ENCODE measurements at regions not wholly inside any gene's neighbourhood (a gene's known extent, or its start where the extent isn't known, plus 50 kb on each side); places are given as distances from the start of the nearest gene placed in this dataset.

GRCh38 chr4:185938654-185939053 lies 126.7 kb upstream of the SORBS2 start:
- no peaks in the 10 kb centered on the region for H3K36me3 ChIP-seq
- H3K4me3 ChIP-seq = no peak overlapping the region
- no peaks in the 10 kb centered on the region for H3K27me3 ChIP-seq
- no peak for DNase-seq
- H3K9me3 ChIP-seq = no peaks in the 10 kb centered on the region

GRCh38 chr4:185941461-185941860 lies 127.5 kb upstream of the TLR3 start:
- Histone ChIP-seq H3K27me3 (no peaks in the 10 kb centered on the region), H3K36me3 (no peaks in the 10 kb centered on the region), H3K9me3 (no peaks in the 10 kb centered on the region), H3K4me3 (no peak overlapping the region)
- no peak for DNase-seq

GRCh38 chr4:185945252-185945651 lies 123.7 kb upstream of the TLR3 start:
- Histone ChIP-seq H3K9me3 (no peaks in the 10 kb centered on the region), H3K4me3 (no peak overlapping the region), H3K36me3 (no peaks in the 10 kb centered on the region), H3K27me3 (no peaks in the 10 kb centered on the region)
- DNase-seq = no peak

GRCh38 chr4:185945906-185946305 lies 123.0 kb upstream of the TLR3 start:
- Histone ChIP-seq H3K36me3 (no peaks in the 10 kb centered on the region), H3K9me3 (no peaks in the 10 kb centered on the region), H3K27me3 (no peaks in the 10 kb centered on the region), H3K4me3 (no peak overlapping the region)
- no peak for DNase-seq

- no peaks in the 10 kb centered on the region for H3K36me3 ChIP-seq
- H3K27me3 ChIP-seq = peaks cover 5% of the 10 kb centered on the region; the same call in 1 of the 2 replicates
- DNase-seq = no peak
- no peak overlapping the region for H3K4me3 ChIP-seq
- no peaks in the 10 kb centered on the region for H3K9me3 ChIP-seq
Measured at GRCh38 chr4:185950891-185951290, 118.1 kb upstream of the TLR3 start.

GRCh38 chr4:185955151-185955770 lies 113.7 kb upstream of the TLR3 start:
- H3K4me3 ChIP-seq = no peak overlapping the region
- no peaks in the 10 kb centered on the region for H3K9me3 ChIP-seq
- no peaks in the 10 kb centered on the region for H3K36me3 ChIP-seq
- peaks cover 6% of the 10 kb centered on the region; the same call in 1 of the 2 replicates for H3K27me3 ChIP-seq
- no peak for DNase-seq

GRCh38 chr4:185955826-185956543 lies 113.0 kb upstream of the TLR3 start:
- H3K27me3 ChIP-seq = peaks cover 6% of the 10 kb centered on the region; the same call in 1 of the 2 replicates
- no peaks in the 10 kb centered on the region for H3K36me3 ChIP-seq
- no peak for DNase-seq
- no peaks in the 10 kb centered on the region; the same call in 1 of the 2 replicates for H3K9me3 ChIP-seq
- no peak overlapping the region for H3K4me3 ChIP-seq

GRCh38 chr4:185956544-185956940 lies 112.4 kb upstream of the TLR3 start:
- no peak for DNase-seq
- Histone ChIP-seq H3K9me3 (no peaks in the 10 kb centered on the region; the same call in 1 of the 2 replicates), H3K4me3 (no peak overlapping the region), H3K36me3 (no peaks in the 10 kb centered on the region), H3K27me3 (peaks cover 6% of the 10 kb centered on the region; the same call in 1 of the 2 replicates)

- H3K9me3 ChIP-seq = no peaks in the 10 kb centered on the region; the same call in 1 of the 2 replicates
- no peaks in the 10 kb centered on the region for H3K36me3 ChIP-seq
- H3K4me3 ChIP-seq = no peak overlapping the region
- peaks cover 6% of the 10 kb centered on the region; the same call in 1 of the 2 replicates for H3K27me3 ChIP-seq
- no peak for DNase-seq
Measured at GRCh38 chr4:185958094-185958747, 110.7 kb upstream of the TLR3 start.

- no peak overlapping the region for H3K4me3 ChIP-seq
- no peaks in the 10 kb centered on the region for H3K27me3 ChIP-seq
- no peaks in the 10 kb centered on the region; the same call in 1 of the 2 replicates for H3K9me3 ChIP-seq
- no peak for DNase-seq
- no peaks in the 10 kb centered on the region for H3K36me3 ChIP-seq
Measured at GRCh38 chr4:185965426-185966384, 103.3 kb upstream of the TLR3 start.

- H3K9me3 ChIP-seq = no peaks in the 10 kb centered on the region
- no peak for DNase-seq
- H3K4me3 ChIP-seq = no peak overlapping the region
- no peaks in the 10 kb centered on the region for H3K27me3 ChIP-seq
- no peaks in the 10 kb centered on the region for H3K36me3 ChIP-seq
Measured at GRCh38 chr4:185966549-185966948, 102.4 kb upstream of the TLR3 start.

- H3K36me3 ChIP-seq = no peaks in the 10 kb centered on the region
- H3K27me3 ChIP-seq = no peaks in the 10 kb centered on the region
- DNase-seq = no peak
- H3K4me3 ChIP-seq = no peak overlapping the region
- H3K9me3 ChIP-seq = no peaks in the 10 kb centered on the region
Measured at GRCh38 chr4:185966997-185967775, 101.8 kb upstream of the TLR3 start.

- DNase-seq = no peak
- Histone ChIP-seq H3K4me3 (no peak overlapping the region), H3K36me3 (no peaks in the 10 kb centered on the region), H3K27me3 (no peaks in the 10 kb centered on the region), H3K9me3 (no peaks in the 10 kb centered on the region)
Measured at GRCh38 chr4:185969657-185970056, 99.3 kb upstream of the TLR3 start.

GRCh38 chr4:185987961-185988627 lies 80.9 kb upstream of the TLR3 start:
- DNase-seq = no peak
- Histone ChIP-seq H3K4me3 (no peak overlapping the region), H3K36me3 (no peaks in the 10 kb centered on the region), H3K9me3 (0 out of 2 replicates have a peak, but pooled peaks cover 2% of the 10 kb centered on the region), H3K27me3 (no peaks in the 10 kb centered on the region)

GRCh38 chr4:185991770-185992169 lies 77.2 kb upstream of the TLR3 start:
- H3K9me3 ChIP-seq = no peaks in the 10 kb centered on the region
- H3K36me3 ChIP-seq = no peaks in the 10 kb centered on the region
- H3K4me3 ChIP-seq = no peak overlapping the region
- DNase-seq = no peak
- no peaks in the 10 kb centered on the region for H3K27me3 ChIP-seq

All from MG63 (cell line).